LNCAP (cell line): ENCODE measurements at regions not wholly inside any gene's neighbourhood (a gene's known extent, or its start where the extent isn't known, plus 50 kb on each side); places are given as distances from the start of the nearest gene placed in this dataset.

Experiments
- TF ChIP-seq, protein P1 (sequence below): fragments of 450-650 bp; IDR thresholded peaks from 2 replicates; pipeline ENCODE4 v1.5.1; 2017; ENCODE audit warnings: mild to moderate bottlenecking

- TF ChIP-seq, protein P1, sequence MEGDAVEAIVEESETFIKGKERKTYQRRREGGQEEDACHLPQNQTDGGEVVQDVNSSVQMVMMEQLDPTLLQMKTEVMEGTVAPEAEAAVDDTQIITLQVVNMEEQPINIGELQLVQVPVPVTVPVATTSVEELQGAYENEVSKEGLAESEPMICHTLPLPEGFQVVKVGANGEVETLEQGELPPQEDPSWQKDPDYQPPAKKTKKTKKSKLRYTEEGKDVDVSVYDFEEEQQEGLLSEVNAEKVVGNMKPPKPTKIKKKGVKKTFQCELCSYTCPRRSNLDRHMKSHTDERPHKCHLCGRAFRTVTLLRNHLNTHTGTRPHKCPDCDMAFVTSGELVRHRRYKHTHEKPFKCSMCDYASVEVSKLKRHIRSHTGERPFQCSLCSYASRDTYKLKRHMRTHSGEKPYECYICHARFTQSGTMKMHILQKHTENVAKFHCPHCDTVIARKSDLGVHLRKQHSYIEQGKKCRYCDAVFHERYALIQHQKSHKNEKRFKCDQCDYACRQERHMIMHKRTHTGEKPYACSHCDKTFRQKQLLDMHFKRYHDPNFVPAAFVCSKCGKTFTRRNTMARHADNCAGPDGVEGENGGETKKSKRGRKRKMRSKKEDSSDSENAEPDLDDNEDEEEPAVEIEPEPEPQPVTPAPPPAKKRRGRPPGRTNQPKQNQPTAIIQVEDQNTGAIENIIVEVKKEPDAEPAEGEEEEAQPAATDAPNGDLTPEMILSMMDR: no peak
Observed at GRCh38 chr1:11352058-11352715, 79.2 kb downstream of the UBIAD1 start.

DNA sequence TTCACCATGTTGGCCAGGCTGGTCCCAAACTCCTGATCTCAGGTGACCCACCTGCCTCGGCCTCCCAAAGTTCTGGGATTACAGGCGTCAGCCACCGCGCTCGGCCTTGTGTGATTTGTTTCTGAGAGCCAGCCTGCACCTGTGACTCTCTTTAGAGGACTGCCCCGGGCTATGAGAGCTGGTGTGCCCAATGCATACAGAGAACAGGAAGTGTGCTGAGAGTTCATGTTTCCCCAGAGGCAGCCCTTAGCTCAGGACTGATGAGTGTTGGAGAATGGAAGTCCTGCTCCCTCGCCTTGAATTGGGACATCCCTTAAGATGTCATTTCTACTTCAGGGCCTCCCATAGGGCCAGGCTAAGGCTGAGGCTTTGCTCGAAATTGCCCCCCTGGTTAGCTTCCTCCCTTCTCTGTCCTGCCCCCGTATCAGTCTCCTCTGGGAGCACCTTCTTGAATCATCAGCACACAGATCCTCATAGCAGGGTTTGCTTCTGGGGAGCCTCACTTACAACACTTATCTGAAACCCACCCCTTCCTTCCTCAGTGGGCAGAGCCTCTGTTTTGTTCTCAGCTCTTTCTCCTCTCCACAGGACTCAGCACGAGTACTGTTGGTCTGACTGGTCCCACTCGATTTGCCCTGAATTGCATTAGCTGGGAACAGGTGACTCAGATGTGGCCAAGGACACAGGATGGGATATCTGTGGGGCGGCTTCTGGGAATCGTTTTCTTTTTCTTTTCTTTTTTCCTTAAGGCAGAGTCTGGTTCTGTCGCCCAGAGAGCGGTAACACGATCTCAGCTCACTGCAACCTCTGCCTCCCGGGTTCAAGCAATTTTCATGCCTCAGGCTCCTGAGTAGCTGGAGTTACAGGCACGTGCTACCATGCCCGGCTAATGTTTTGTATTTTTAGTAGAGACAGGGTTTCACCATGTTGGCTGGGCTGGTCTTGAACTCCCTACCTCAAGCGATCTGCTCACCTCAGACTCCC, 80.1 kb downstream of the UBIAD1 start:
- TF ChIP-seq, protein P1: no peak

- TF ChIP-seq, protein P1: no peak
Observed at GRCh38 chr1:11354893-11355553, 82.0 kb downstream of the UBIAD1 start.

GRCh38 chr1:11355559-11356475, 82.8 kb downstream of the UBIAD1 start:
- TF ChIP-seq, protein P1: no peak

- TF ChIP-seq, protein P1: no peak
Observed at GRCh38 chr1:11357276-11357675, 84.3 kb downstream of the UBIAD1 start.

- TF ChIP-seq, protein P1: no peak
Observed at GRCh38 chr1:11358984-11359383, 86.0 kb downstream of the UBIAD1 start.
